M059J (cell line): ENCODE measurements at regions not wholly inside any gene's neighbourhood (a gene's known extent, or its start where the extent isn't known, plus 50 kb on each side); places are given as distances from the start of the nearest gene placed in this dataset.
"Not testable (repeated sequence)": the region's sequence is repeated elsewhere in the genome, so short reads cannot be mapped to it uniquely, and the experiment has no call there.

Experiments
- DNase-seq: peaks from one replicate; pipeline ENCODE4 v3.0.0-alpha.2; 2012; ENCODE audit warnings: low read depth

- no peak for DNase-seq
Observed at GRCh38 chr5:77909237-77909636, 133.1 kb upstream of the TBCA start.

- no peak for DNase-seq
Observed at GRCh38 chr5:77908787-77909186, 132.6 kb upstream of the TBCA start.

GRCh38 chr5:77907786-77908185, 131.6 kb upstream of the TBCA start:
- no peak for DNase-seq

GRCh38 chr5:77906806-77907205, 130.7 kb upstream of the TBCA start:
- peak; percentile 12 for DNase-seq

GRCh38 chr5:77904362-77904761, 128.2 kb upstream of the TBCA start:
- no peak for DNase-seq

- no peak for DNase-seq
Observed at GRCh38 chr5:77900691-77901090, 124.6 kb upstream of the TBCA start.

- no peak for DNase-seq
Observed at GRCh38 chr5:77898385-77898784, 122.2 kb upstream of the TBCA start.

GRCh38 chr5:77896338-77896737, 120.2 kb upstream of the TBCA start:
- no peak for DNase-seq

GRCh38 chr5:77894103-77894502, 118.0 kb upstream of the TBCA start:
- DNase-seq, result not testable (repeated sequence)

GRCh38 chr5:77893225-77893860, 117.2 kb upstream of the TBCA start:
- peak; percentile 99 for DNase-seq

GRCh38 chr5:77892061-77893010, 116.2 kb upstream of the TBCA start:
- no peak for DNase-seq

GRCh38 chr5:77885519-77885918, 109.4 kb upstream of the TBCA start:
- no peak for DNase-seq

- no peak for DNase-seq
Observed at GRCh38 chr5:77882670-77883257, 106.6 kb upstream of the TBCA start.

- no peak for DNase-seq
Observed at GRCh38 chr5:77881528-77881927, 105.4 kb upstream of the TBCA start.

GRCh38 chr5:77877516-77878355, 101.6 kb upstream of the TBCA start:
- no peak for DNase-seq

GRCh38 chr5:77876862-77877502, 100.8 kb upstream of the TBCA start:
- peak; percentile 75 for DNase-seq

- no peak for DNase-seq
Observed at GRCh38 chr5:77876316-77876715, 100.2 kb upstream of the TBCA start.

GRCh38 chr5:77874691-77875090, 98.6 kb upstream of the TBCA start:
- DNase-seq, result no peak

GRCh38 chr5:77873239-77873638, 97.1 kb upstream of the TBCA start:
- no peak for DNase-seq

- DNase-seq, result no peak
Observed at GRCh38 chr5:77871946-77872345, 95.8 kb upstream of the TBCA start.

- DNase-seq, result no peak
Observed at GRCh38 chr5:77871016-77871415, 94.9 kb upstream of the TBCA start.
